Activated naive CD8-positive, alpha-beta T cell treated with anti-CD3 and anti-CD28 coated beads, Interleukin-2, amount 50 U/mL, for 24 hours (primary cell): ENCODE measurements at regions not wholly inside any gene's neighbourhood (a gene's known extent, or its start where the extent isn't known, plus 50 kb on each side); places are given as distances from the start of the nearest gene placed in this dataset.

ENCODE experiments used
- ATAC-seq: fragments of 150-1000 bp; cut with Tn5 transposase; one replicate; pipeline ENCODE4 v1.10.0; 2021
- DNase-seq: peaks from one replicate; pipeline ENCODE4 v3.0.0; 2021
- H3K27ac Mint-ChIP-seq: one replicate; pipeline ENCODE4 v1.8.0; 2021; ENCODE audit warnings: mild to moderate bottlenecking, mixed read lengths
- H3K27me3 Mint-ChIP-seq: one replicate; pipeline ENCODE4 v1.8.0; 2021; ENCODE audit warnings: mixed read lengths
- H3K36me3 Mint-ChIP-seq: one replicate; pipeline ENCODE4 v1.8.0; 2021; ENCODE audit warnings: low read depth, mixed read lengths
- H3K4me1 Mint-ChIP-seq: one replicate; pipeline ENCODE4 v1.8.0; 2021; ENCODE audit warnings: mixed read lengths
- H3K4me3 Mint-ChIP-seq: one replicate; pipeline ENCODE4 v1.8.0; 2021; ENCODE audit warnings: mild to moderate bottlenecking, moderate library complexity, mixed read lengths
- H3K9me3 Mint-ChIP-seq: one replicate; pipeline ENCODE4 v1.8.0; 2021; ENCODE audit warnings: mixed read lengths

DNA sequence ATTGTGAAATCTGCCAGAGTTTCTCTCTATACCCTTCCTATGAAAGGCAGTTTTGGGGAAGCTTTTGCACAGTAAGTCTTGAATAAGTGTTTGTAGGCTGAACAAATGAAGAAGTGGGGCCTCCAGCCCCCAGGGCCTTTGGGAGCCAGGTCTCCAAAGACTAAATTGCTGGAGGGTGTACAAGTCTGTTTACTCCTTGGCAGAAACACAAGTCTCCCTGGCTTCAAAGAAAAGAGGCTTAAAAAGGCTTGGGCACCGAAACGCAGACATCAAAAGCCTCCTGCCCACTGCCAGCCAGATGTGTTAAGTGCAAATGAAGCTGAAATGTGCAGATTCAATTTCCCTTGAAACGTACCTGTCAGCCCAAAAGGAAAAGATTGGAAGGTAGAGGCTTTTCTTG lies 146.3 kb downstream of the TMEM132E start:
- Mint-ChIP-seq H3K27ac (no peak overlapping the region), H3K4me3 (no peak overlapping the region), H3K36me3 (no peaks in the 10 kb centered on the region), H3K4me1 (no peaks in the 10 kb centered on the region), H3K9me3 (no peaks in the 10 kb centered on the region), H3K27me3 (peaks cover 3% of the 10 kb centered on the region)
- ATAC-seq: no peak
- DNase-seq: no peak

DNA sequence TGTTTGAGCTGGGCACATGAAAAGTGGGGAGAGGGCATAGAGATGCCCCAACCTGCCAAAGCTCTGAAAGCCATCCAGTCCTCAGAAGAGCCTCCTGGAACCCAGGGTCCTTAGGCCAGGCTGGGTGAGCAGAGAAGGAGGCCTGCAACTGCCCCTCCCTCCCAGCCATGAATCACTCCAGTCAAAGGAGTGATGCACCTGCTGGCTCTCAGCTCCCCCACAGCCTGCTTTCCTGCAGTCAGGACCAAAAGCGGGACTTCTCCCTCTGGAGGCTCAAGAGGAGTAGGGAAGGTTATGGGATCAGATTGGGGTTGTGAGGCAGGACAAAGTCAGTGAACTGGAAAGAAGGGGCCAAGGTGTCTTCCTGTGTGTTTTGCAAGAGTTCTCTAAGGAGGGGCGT lies 145.6 kb downstream of the TMEM132E start:
- H3K4me3 Mint-ChIP-seq: no peak overlapping the region
- H3K4me1 Mint-ChIP-seq: no peaks in the 10 kb centered on the region
- H3K27ac Mint-ChIP-seq: no peak overlapping the region
- DNase-seq (no peak), ATAC-seq (no peak)
- H3K36me3 Mint-ChIP-seq: no peaks in the 10 kb centered on the region
- peaks cover 3% of the 10 kb centered on the region for H3K27me3 Mint-ChIP-seq
- no peaks in the 10 kb centered on the region for H3K9me3 Mint-ChIP-seq

DNA sequence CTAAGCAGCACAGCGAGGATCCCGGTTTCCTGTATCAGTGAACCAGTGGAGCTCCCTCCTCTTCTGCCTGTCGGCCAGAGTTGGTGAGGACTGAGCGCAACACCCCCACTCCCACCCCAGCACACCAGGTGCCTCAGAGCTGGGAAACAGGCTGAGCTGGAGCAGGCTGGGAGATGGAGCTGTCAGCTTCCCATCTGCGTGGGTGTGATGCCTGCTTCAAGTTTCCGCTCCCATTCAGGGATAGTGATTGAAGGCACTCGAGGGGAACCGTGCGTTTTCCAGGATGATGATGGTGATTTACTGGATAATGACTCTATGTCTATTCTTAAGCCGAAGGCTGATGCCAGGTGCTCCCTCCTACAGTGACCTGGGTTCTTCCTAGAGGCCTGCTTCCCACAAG lies 144.5 kb downstream of the TMEM132E start:
- Mint-ChIP-seq H3K36me3 (no peaks in the 10 kb centered on the region), H3K4me1 (no peaks in the 10 kb centered on the region), H3K9me3 (no peaks in the 10 kb centered on the region), H3K27ac (no peak overlapping the region), H3K27me3 (peaks cover 3% of the 10 kb centered on the region), H3K4me3 (no peak overlapping the region)
- DNase-seq: no peak
- ATAC-seq: no peak

DNA sequence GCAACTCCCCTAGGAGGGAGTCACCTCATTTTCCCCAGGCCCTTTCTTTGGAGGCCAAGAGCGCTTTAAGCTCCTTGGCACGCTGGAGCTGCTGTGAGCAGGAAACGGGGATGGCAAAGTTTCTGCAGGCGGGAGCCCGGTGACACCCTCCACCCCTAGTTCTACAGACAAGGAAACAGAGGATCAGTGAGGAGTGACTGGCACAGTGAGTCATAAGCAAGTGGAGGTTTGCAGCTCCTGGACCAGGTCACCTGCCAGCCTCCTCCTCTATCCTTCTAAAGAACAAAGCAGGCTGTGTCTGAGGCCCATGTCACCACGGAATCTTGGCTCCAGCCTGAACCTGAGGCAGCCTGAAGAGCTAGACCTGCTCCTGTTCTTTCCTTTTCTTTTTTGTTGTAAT lies 141.9 kb downstream of the TMEM132E start:
- Mint-ChIP-seq H3K36me3 (no peaks in the 10 kb centered on the region), H3K9me3 (no peaks in the 10 kb centered on the region), H3K27me3 (peaks cover 1% of the 10 kb centered on the region), H3K4me1 (no peaks in the 10 kb centered on the region), H3K4me3 (no peak overlapping the region), H3K27ac (no peak overlapping the region)
- DNase-seq (no peak), ATAC-seq (no peak)

DNA sequence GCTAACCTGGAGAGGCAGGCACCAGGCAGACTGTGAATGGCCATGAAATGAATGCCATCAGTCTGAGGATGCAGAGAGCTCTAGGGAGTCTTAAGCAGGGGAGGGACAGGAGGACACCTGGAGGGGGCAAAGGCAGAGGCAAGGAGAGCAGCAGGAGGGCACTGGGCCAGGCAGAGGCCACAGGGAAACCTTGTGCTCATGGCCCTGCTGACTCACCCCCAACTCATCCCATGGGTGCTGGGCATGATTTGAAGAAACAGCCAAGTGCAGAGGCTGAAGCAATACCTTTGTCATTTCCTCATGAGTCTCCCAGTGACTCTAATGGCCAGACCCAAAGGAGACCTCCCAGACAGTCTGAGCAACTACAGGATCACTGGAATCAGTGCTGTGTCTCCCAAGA lies 141.4 kb downstream of the TMEM132E start:
- peaks cover 1% of the 10 kb centered on the region for H3K27me3 Mint-ChIP-seq
- ATAC-seq (no peak), DNase-seq (no peak)
- H3K4me3 Mint-ChIP-seq: no peak overlapping the region
- no peak overlapping the region for H3K27ac Mint-ChIP-seq
- no peaks in the 10 kb centered on the region for H3K4me1 Mint-ChIP-seq
- no peaks in the 10 kb centered on the region for H3K9me3 Mint-ChIP-seq
- no peaks in the 10 kb centered on the region for H3K36me3 Mint-ChIP-seq

DNA sequence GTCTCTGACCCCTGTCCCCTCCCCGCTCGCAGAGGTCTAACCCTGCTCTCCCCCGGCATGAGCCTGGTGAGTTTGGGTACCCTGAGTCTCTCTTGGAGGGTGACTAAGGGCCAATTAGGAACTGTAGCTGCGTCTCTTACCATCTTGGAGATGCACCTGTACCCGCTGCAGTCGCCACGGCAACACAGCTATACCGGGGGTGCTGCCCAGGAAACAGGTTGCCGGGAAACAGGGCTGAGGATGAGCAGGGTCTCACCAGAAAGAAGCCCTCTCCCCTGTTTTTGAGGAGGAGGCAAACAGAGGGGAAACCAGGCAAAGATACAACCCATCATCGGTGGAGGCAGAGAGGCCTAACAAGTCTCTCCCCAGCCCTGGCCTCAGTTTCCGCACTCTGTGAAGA lies 140.2 kb downstream of the TMEM132E start:
- H3K27me3 Mint-ChIP-seq: peaks cover 1% of the 10 kb centered on the region
- H3K36me3 Mint-ChIP-seq: no peaks in the 10 kb centered on the region
- H3K4me3 Mint-ChIP-seq: no peak overlapping the region
- no peak for ATAC-seq
- no peak overlapping the region for H3K27ac Mint-ChIP-seq
- H3K9me3 Mint-ChIP-seq: no peaks in the 10 kb centered on the region
- no peak for DNase-seq
- H3K4me1 Mint-ChIP-seq: no peaks in the 10 kb centered on the region

DNA sequence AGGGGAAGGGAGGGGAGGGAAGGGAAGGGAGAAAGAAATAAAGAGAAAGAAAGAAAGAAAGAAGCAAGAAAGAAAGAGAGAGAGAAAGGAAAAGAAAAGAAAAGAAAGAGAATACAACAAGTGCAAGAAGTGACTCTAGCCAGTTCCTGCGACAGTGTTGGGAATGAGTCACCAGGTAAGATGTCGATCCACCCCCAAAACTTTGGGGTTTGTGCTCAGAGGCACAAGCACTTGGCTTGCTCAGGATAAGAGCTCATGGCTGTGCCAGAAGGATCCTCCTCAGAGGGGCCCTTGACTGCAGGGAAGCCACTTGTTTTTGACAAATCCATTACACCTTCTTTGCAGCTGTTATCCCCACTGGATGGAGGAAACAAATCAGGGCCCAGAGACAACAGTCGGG lies 137.7 kb downstream of the TMEM132E start:
- no peaks in the 10 kb centered on the region for H3K36me3 Mint-ChIP-seq
- H3K4me1 Mint-ChIP-seq: no peaks in the 10 kb centered on the region
- DNase-seq: no peak
- ATAC-seq: no peak
- H3K4me3 Mint-ChIP-seq: no peak overlapping the region
- no peak overlapping the region for H3K27ac Mint-ChIP-seq
- H3K27me3 Mint-ChIP-seq: peaks cover 5% of the 10 kb centered on the region
- H3K9me3 Mint-ChIP-seq: no peaks in the 10 kb centered on the region

DNA sequence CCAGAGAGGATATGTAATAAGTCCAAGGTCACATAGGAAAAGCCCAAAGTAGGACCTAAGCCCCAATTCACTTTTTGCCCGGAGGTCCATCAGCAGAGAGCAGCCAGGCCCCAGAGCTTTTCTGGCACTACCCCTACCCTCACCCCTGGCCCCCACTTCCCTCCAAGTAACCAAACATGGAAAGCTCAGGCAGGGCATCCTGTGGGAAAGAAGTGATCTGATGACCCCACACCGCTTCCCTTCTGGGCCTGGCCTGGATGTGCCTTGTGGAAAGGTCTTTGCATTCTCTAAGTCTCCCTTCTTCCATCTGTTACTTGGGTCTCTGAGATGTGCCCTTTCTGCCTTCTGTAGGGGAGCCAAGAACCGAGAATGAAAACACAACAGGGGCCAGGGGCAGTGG lies 136.9 kb downstream of the TMEM132E start:
- Mint-ChIP-seq H3K27ac (no peak overlapping the region), H3K4me1 (no peaks in the 10 kb centered on the region), H3K27me3 (peaks cover 5% of the 10 kb centered on the region), H3K36me3 (no peaks in the 10 kb centered on the region), H3K9me3 (no peaks in the 10 kb centered on the region), H3K4me3 (no peak overlapping the region)
- ATAC-seq (no peak), DNase-seq (no peak)

DNA sequence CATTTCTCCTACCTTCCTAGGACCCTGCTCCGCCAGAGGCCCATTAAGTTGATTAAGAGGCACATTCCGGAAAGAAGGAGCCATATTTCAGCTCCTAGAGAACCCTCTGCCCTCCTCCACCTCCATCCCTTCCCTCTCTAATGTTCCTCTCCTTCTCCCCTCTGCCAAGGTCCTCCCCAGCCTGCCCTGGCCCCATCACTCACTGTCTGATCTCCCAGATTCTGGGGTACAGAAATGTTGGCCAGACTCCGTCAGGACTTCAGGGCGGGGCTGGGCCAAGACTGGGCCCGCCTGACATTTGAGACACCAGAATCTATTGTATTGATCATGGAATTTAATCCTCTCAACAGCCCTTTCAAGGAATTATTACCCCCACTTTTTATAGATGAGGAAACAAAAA lies 136.1 kb downstream of the TMEM132E start:
- H3K27me3 Mint-ChIP-seq: peaks cover 8% of the 10 kb centered on the region
- no peaks in the 10 kb centered on the region for H3K4me1 Mint-ChIP-seq
- no peak overlapping the region for H3K4me3 Mint-ChIP-seq
- H3K36me3 Mint-ChIP-seq: no peaks in the 10 kb centered on the region
- ATAC-seq (no peak), DNase-seq (no peak)
- no peak overlapping the region for H3K27ac Mint-ChIP-seq
- H3K9me3 Mint-ChIP-seq: no peaks in the 10 kb centered on the region

DNA sequence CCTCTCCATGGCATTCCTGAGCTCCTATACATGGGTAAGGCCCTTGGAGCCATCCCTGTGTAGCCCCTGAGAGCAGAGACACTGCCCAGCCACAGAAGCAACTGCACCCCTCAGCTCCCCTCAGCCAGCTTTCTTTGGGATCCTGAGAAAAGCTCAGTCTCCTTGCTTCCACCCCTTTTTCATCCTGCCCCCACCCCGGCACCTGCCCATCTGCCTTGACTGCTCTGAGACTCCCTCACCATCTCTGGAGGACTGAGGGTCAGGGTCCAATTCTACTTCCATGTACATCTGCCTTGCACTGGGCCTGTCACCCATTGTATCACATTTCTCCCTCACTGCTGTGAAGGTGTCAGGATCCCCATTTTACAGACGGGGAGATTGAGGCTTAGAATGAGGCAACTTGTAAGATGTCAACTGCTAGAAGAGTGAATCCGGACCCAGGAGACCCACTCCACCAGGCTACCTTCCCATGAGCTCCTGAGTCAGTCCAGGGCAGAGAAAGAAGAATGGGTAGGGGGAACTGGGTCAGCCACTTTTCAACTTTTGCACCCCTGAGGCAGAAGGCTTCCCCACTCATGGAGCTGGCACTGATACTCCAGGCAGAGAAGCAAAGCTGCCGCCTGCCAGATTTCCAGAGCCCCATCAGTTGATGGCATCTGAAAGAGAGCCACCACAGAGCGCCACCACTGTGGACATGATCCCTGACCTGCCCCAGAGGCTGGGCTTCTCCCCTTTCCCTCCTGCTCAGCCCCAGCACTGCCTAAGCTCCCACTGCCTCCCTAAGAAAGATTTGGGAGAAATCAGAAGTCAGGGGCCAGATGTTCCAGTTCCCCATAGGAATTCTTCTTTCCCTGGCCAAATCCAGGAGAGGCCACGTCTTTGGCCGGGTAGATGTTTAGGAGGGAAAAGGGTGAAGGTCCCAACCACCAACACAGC lies 135.4 kb downstream of the TMEM132E start:
- no peaks in the 10 kb centered on the region for H3K9me3 Mint-ChIP-seq
- DNase-seq: no peak
- no peaks in the 10 kb centered on the region for H3K4me1 Mint-ChIP-seq
- peaks cover 8% of the 10 kb centered on the region for H3K27me3 Mint-ChIP-seq
- ATAC-seq: no peak
- no peak overlapping the region for H3K27ac Mint-ChIP-seq
- no peak overlapping the region for H3K4me3 Mint-ChIP-seq
- H3K36me3 Mint-ChIP-seq: no peaks in the 10 kb centered on the region

DNA sequence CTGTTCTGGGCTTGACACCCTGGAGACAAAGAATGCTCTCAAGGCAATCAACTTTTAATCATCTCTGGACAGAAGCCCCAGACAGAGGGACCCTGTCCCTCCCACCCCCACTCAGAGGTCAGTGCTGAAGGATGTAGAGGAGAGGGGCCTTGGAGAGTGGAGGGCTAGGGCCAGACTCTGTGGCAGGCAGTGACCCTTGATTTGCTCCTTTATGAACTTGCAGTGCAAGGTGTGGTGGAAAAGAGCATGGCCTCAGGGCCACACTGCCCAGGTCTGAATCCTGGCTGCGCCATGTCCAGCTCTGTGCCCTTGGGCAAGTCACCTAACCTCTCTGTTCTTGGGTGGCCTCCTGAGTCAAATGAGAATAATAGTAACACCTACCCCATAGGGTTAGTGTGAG lies 134.3 kb downstream of the TMEM132E start:
- no peak for ATAC-seq
- DNase-seq: no peak
- H3K27ac Mint-ChIP-seq: no peak overlapping the region
- no peaks in the 10 kb centered on the region for H3K36me3 Mint-ChIP-seq
- H3K9me3 Mint-ChIP-seq: no peaks in the 10 kb centered on the region
- peaks cover 8% of the 10 kb centered on the region for H3K27me3 Mint-ChIP-seq
- no peak overlapping the region for H3K4me3 Mint-ChIP-seq
- H3K4me1 Mint-ChIP-seq: no peaks in the 10 kb centered on the region

DNA sequence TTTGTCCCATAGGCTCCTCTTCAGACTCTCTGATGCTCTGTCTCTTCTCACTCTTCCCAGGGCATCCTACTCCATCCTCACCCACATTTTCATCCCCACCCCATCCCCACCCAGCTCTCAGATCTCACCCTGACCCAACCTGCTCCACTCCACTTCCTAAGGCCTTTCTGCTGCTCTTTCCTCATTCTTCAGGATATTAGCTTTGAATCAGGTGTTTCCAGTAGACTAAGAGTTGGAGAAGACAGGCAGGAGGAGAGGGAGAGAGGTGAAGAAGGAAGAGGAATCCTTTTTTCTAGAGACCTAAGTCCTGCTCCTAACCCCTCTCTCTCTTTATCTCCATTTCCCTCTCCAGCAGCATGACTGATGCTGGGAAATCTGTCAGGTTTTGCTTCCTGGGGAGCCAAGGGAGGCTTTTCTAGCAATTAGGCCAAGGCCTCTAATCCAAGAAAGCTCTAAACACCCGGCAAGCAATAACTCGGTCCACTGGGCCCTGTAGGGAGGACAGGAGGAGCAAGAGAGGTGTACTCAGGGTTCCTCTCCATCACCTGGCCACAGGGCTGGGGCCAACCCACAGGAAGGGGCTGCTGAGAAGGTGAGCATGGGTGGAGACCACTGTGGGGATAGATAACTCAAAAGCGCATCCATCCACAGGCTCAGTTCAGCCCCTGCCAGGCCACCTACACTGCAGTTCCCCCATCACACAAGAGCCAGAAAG lies 133.3 kb downstream of the TMEM132E start:
- H3K27me3 Mint-ChIP-seq: peaks cover 8% of the 10 kb centered on the region
- H3K36me3 Mint-ChIP-seq: no peaks in the 10 kb centered on the region
- H3K9me3 Mint-ChIP-seq: no peaks in the 10 kb centered on the region
- H3K4me1 Mint-ChIP-seq: no peaks in the 10 kb centered on the region
- DNase-seq (no peak), ATAC-seq (no peak)
- H3K27ac Mint-ChIP-seq: no peak overlapping the region
- no peak overlapping the region for H3K4me3 Mint-ChIP-seq

DNA sequence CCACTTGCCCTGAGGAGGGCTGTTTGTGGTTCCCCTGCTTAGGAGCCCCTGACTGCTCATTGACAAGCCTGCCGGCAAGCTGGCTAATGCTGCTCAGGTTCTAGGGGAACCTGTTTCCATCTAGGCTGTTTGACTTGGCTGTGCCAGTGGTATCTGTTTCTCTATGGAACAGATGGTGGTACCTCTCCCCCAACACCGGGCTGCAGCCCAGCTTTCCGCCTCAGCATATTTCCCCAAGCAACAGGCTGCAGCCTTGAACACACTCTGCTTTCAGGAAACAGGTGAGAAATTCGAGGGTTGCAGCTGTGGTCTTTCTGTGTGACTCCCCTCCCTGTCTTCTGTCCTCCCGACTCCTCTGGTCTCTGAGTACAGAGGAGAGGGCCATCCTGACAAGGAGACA lies 132.3 kb downstream of the TMEM132E start:
- Mint-ChIP-seq H3K4me1 (no peaks in the 10 kb centered on the region), H3K27me3 (peaks cover 7% of the 10 kb centered on the region), H3K4me3 (no peak overlapping the region), H3K9me3 (peaks cover under 1% of the 10 kb centered on the region), H3K36me3 (no peaks in the 10 kb centered on the region), H3K27ac (no peak overlapping the region)
- ATAC-seq: no peak
- no peak for DNase-seq

DNA sequence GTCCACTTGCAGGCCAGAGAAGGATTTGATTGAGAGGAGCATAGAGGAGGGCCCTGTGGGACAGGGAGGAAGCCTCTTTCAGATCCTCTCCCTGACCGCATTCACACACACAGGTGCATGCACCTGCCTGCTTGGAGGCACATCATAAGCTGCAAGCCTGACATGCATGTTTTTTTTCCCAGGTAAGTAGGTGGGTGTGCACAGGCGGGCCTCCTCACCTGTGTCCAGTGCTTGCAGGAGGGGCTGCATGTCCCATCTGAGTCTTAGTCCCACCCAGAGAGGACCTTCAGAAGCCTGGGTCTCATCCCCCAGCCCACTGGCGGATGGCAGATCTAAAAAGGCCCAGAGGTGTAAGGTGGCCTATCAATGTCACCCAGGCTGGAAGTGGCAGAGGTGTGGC lies 130.8 kb downstream of the TMEM132E start:
- H3K36me3 Mint-ChIP-seq: no peaks in the 10 kb centered on the region
- H3K27me3 Mint-ChIP-seq: peaks cover 11% of the 10 kb centered on the region

DNA sequence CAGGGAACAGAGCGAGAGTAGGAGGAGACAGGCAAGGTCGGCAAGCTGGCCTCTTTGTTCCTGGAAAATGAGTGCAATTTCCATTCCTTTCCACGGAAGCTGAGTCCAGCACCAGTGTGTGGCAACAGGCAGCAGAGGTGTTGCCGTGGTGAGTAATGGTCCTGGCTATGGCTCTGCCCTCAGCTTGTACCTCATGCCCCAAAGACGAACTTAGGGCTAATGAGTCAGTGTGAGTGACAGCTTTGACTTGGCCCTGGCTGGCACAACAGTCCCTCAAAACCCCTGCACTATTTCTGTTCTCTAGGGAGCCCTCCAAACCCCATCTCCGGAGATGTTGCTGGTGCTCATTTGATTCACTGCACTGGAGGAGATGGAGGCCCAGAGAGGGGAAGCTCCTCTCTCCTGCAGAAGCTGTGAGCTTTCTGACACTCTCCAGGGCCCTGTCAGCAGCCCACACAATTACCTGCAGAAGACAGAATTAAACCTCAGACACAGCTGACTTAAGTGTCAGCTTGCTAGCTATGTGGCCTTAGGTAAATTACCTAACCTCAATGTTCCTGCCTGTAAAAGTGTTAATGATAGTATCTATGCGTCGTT lies 129.9 kb downstream of the TMEM132E start:
- H3K36me3 Mint-ChIP-seq: no peaks in the 10 kb centered on the region
- ATAC-seq (no peak), DNase-seq (no peak)
- H3K9me3 Mint-ChIP-seq: peaks cover 11% of the 10 kb centered on the region
- H3K4me3 Mint-ChIP-seq: no peak overlapping the region
- H3K27me3 Mint-ChIP-seq: peaks cover 16% of the 10 kb centered on the region
- H3K4me1 Mint-ChIP-seq: no peaks in the 10 kb centered on the region
- no peak overlapping the region for H3K27ac Mint-ChIP-seq

More for the DNA sequence above, 130.8 kb downstream of the TMEM132E start:
- ATAC-seq: no peak
- DNase-seq: no peak
- no peak overlapping the region for H3K4me3 Mint-ChIP-seq
- no peaks in the 10 kb centered on the region for H3K4me1 Mint-ChIP-seq
- H3K9me3 Mint-ChIP-seq: peaks cover 8% of the 10 kb centered on the region
- no peak overlapping the region for H3K27ac Mint-ChIP-seq
